HG03439 (cell line): ENCODE measurements at regions not wholly inside any gene's neighbourhood (a gene's known extent, or its start where the extent isn't known, plus 50 kb on each side); places are given as distances from the start of the nearest gene placed in this dataset.

Experiments used
- ATAC-seq: cut with Tn5 transposase; IDR thresholded peaks from one replicate; pipeline ENCODE4 v1.9.1; 2021; ENCODE audit warnings: mild to moderate bottlenecking, moderate library complexity; ENCODE audit not compliant: unreplicated experiment

GRCh38 chr9:118165451-118165850 lies 461.2 kb downstream of the TLR4 start:
- ATAC-seq, result no peak

GRCh38 chr9:118170032-118170955 lies 466.1 kb downstream of the TLR4 start:
- no peak for ATAC-seq

GRCh38 chr9:118177241-118177640 lies 473.0 kb downstream of the TLR4 start:
- ATAC-seq, result no peak

- ATAC-seq, result no peak
Measured at GRCh38 chr9:118183576-118183975, 479.4 kb downstream of the TLR4 start.

GRCh38 chr9:118187408-118187807 lies 483.2 kb downstream of the TLR4 start:
- no peak for ATAC-seq

- no peak for ATAC-seq
Measured at GRCh38 chr9:118189615-118190014, 485.4 kb downstream of the TLR4 start.

- no peak for ATAC-seq
Measured at GRCh38 chr9:118192807-118193206, 488.6 kb downstream of the TLR4 start.

- ATAC-seq, result no peak
Measured at GRCh38 chr9:118209343-118209742, 505.1 kb downstream of the TLR4 start.

- no peak for ATAC-seq
Measured at GRCh38 chr9:118215549-118215948, 511.3 kb downstream of the TLR4 start.

- ATAC-seq, result no peak
Measured at GRCh38 chr9:118222375-118222774, 518.2 kb downstream of the TLR4 start.

- ATAC-seq, result no peak
Measured at GRCh38 chr9:118223111-118223510, 518.9 kb downstream of the TLR4 start.

GRCh38 chr9:118230329-118230728 lies 526.1 kb downstream of the TLR4 start:
- no peak for ATAC-seq

- ATAC-seq, result no peak
Measured at GRCh38 chr9:118236625-118237024, 532.4 kb downstream of the TLR4 start.

GRCh38 chr9:118238139-118238538 lies 533.9 kb downstream of the TLR4 start:
- ATAC-seq, result no peak

GRCh38 chr9:118252027-118252426 lies 547.8 kb downstream of the TLR4 start:
- no peak for ATAC-seq

- ATAC-seq, result no peak
Measured at GRCh38 chr9:118262191-118262590, 558.0 kb downstream of the TLR4 start.

- no peak for ATAC-seq
Measured at GRCh38 chr9:118263949-118264348, 559.7 kb downstream of the TLR4 start.

- no peak for ATAC-seq
Measured at GRCh38 chr9:118268046-118268445, 563.8 kb downstream of the TLR4 start.

- ATAC-seq, result no peak
Measured at GRCh38 chr9:118269623-118270022, 565.4 kb downstream of the TLR4 start.

- ATAC-seq, result no peak
Measured at GRCh38 chr9:118271331-118271730, 567.1 kb downstream of the TLR4 start.

GRCh38 chr9:118271936-118272335 lies 567.7 kb downstream of the TLR4 start:
- ATAC-seq, result no peak

- ATAC-seq, result no peak
Measured at GRCh38 chr9:118273048-118273447, 568.8 kb downstream of the TLR4 start.

GRCh38 chr9:118276784-118277183 lies 572.6 kb downstream of the TLR4 start:
- ATAC-seq, result no peak
